ENCODE measurements at regions not wholly inside any gene's neighbourhood (a gene's known extent, or its start where the extent isn't known, plus 50 kb on each side); places are given as distances from the start of the nearest gene placed in this dataset.
A peak's percentile ranks its signal among the peaks of the same experiment; 100 is the strongest.
"Not testable (repeated sequence)": the region's sequence is repeated elsewhere in the genome, so short reads cannot be mapped to it uniquely, and the experiment has no call there.

DNA sequence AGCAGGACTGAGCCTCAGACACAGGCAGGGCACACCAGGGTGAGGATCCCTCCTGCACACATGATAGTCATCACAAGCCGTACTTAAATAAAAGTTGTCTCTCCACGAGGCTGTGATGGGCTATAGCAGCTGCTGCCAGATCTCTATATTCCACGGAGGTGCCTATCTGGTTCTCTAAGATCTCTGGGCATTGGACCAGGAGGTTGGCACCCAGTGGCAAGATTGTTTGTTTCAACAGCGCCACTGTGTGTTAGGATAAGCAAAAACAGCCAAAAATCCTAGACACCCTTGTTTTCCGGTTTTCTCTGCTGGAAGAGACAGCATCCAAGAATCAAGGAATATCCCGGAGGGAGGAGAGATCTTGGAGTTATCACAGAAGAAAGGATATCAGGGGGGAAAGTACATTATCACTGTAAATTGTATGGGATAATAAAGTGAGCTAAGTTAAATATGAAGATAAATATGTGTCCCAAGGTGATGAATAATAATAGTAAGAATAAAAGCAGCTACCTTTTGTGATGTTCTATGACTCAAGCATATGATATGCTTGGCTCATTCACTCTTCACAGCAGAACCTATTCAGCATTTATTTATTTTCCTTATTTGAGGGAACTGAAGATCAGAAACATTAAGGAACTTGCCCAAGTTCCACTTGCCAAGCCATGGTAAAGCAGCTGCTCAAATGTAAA, 90.6 kb upstream of the AKAP13 start:
- H3K9me3 Mint-ChIP-seq = no peaks in the 10 kb centered on the region
- ATAC-seq = peak in 1 of 2 donors; percentile 38
- peak in 1 of 2 donors; percentile 26 for DNase-seq (ENCODE audit: low spot score in 2 of 2)

DNA sequence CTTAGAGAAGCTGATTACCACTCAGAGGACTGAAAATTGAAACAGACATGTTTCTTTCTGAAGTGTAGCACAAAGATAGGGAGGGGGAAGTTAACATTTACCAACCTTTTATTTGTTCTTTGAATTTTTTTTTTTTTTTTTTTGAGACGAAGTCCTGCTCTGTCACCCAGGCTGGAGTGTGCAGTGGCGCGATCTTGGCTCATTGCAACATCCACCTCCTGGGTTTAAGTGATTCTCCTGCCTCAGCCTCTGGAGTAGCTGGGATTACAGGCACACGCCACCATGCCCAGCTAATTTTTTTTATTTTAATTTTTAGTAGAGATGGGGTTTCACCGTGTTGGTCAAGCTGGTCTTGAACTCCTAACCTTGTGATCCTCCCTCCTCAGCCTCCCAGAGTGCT, 87.8 kb upstream of the AKAP13 start:
- not testable (repeated sequence) for H3K36me3 Mint-ChIP-seq; ATAC-seq; DNase-seq (ENCODE audit: low spot score in 2 of 2); H3K9me3 Mint-ChIP-seq; H3K27ac Mint-ChIP-seq

More for the DNA sequence above, 90.6 kb upstream of the AKAP13 start:
- no peaks in the 10 kb centered on the region for H3K36me3 Mint-ChIP-seq
- H3K27ac Mint-ChIP-seq = no peak overlapping the region

DNA sequence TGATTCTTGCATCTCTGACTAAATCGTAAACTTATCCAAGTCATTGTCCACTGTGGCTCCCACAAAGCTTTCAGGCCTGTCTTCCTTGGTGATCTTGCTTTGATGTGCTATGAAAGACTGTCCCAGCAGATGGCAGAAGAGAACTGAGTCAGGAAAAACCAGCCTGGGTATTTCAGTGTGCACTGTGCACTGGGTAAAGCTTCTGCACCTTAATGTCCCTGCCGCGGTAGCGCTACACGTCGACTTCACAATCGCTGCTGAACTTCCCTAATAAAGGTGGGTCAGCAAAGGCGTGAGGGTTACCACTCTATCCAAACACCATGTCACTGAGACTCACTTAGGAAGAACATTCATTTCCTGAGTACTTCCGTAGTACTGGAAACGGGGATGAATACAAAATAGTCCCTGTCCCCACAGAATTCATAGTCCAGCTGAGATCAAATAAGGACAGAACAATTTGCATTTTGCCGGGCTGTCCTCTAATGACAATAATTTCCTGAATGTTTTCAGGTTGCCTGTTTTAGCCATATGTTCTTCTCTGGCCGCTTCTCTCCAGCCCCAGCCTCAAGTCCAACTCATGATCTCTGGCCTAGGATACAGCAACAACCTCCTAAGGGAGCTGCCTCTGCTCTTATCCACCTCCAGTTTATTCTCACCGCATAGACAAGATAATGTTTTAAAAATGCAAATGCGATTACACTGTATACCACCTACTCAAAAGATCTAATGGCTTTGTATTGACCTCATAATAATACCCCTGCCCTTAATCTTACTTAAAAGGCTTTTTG, 83.6 kb upstream of the AKAP13 start:
- peak; percentile 96 to 97 for ATAC-seq
- no peaks in the 10 kb centered on the region for H3K9me3 Mint-ChIP-seq
- H3K36me3 Mint-ChIP-seq = no peaks in the 10 kb centered on the region
- no peak overlapping the region for H3K27ac Mint-ChIP-seq
- peak; percentile 59 to 74 for DNase-seq (ENCODE audit: low spot score in 2 of 2)

DNA sequence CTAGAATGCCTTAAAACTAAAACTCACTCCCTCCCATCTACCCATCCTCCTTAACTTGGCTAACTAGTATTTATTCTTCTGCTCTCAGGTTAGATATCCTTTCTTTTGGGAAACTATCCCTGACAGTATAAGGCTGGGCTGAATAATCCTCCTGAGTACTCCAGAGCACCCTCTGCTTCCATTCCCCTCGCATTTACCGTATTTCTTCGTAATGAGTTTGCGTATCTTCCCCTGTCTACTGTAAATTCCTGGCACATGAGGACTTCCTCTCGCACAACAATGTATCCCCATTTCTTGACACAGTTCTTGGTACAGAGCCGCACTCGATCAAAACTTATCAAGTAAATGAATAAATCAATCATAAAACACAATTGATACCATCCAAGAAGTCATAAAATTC, 82.9 kb upstream of the AKAP13 start:
- ATAC-seq (no peak), DNase-seq (ENCODE audit: low spot score in 2 of 2) (no peak)
- no peaks in the 10 kb centered on the region for H3K36me3 Mint-ChIP-seq
- H3K9me3 Mint-ChIP-seq = no peaks in the 10 kb centered on the region
- no peak overlapping the region for H3K27ac Mint-ChIP-seq

DNA sequence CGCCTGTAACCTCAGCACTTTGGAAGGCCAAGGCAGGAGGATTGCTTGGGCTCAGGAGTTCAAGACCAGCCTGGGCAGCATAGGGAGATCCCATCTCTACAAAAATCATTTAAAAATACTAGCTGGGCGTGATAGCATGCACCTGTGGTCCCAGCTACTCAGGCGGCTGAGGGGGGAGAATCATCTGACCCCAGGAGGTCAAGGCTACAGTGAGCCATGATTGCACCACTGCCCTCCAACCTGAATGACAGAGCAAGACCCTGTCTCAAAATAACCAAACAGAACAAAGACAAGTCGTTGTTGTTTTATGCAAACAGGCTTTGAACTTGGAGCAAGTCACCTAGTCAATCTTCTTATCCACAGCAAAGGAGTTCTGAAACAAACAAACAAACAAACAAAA, 82.0 kb upstream of the AKAP13 start:
- no peak overlapping the region for H3K27ac Mint-ChIP-seq
- ATAC-seq (no peak), DNase-seq (ENCODE audit: low spot score in 2 of 2) (no peak)
- H3K9me3 Mint-ChIP-seq = no peaks in the 10 kb centered on the region
- no peaks in the 10 kb centered on the region for H3K36me3 Mint-ChIP-seq

DNA sequence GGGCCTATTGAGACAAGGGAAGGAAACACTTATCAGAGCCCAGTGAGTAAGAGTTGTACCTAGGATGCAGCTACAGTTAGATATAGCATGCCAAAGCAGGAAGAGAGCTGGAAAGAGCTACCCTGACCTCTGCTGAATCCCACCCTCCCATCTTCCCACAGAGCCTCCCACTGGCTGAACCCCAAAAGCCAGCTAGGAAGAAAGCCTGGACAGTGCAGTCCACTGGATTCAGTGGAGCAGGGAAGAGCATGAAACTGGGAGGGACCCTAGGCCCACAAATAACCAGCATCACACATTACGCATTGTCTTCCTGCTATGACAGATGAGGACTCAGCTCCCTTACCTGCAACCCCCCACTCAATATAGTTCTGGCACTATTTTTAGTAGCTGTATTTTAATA, 81.5 kb upstream of the AKAP13 start:
- Mint-ChIP-seq H3K36me3 (no peaks in the 10 kb centered on the region), H3K9me3 (no peaks in the 10 kb centered on the region), H3K27ac (no peak overlapping the region)
- DNase-seq (ENCODE audit: low spot score in 2 of 2) (no peak), ATAC-seq (no peak)

- Mint-ChIP-seq H3K9me3 (no peaks in the 10 kb centered on the region), H3K27ac (no peak overlapping the region), H3K36me3 (no peaks in the 10 kb centered on the region)
- ATAC-seq = no peak
- no peak for DNase-seq (ENCODE audit: low spot score in 2 of 2)
These were observed 78.1 kb upstream of the AKAP13 start for GRCh38 chr15:85302271-85302670.

DNA sequence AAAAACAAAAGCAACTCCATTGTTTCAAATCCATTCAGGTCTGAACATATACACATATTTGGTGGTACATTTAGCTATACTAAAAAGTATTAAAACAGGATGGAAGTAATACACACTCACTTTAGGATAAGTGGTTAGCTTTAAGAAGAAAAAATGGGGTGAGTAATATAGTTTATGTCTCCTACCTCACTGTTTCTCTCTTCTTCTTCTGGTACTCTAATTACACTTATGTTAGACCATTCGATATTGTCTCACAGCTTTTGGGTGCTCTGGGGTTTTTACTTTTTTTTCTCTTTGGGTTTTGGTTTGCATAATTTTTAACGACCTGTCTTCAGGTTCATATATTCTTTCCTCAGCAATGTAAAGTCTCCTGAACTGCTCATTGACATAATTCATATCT, 75.4 kb upstream of the AKAP13 start:
- H3K9me3 Mint-ChIP-seq = no peaks in the 10 kb centered on the region
- DNase-seq (ENCODE audit: low spot score in 2 of 2) (no peak), ATAC-seq (peak; percentile 53 to 55)
- no peak overlapping the region for H3K27ac Mint-ChIP-seq
- H3K36me3 Mint-ChIP-seq = no peaks in the 10 kb centered on the region

DNA sequence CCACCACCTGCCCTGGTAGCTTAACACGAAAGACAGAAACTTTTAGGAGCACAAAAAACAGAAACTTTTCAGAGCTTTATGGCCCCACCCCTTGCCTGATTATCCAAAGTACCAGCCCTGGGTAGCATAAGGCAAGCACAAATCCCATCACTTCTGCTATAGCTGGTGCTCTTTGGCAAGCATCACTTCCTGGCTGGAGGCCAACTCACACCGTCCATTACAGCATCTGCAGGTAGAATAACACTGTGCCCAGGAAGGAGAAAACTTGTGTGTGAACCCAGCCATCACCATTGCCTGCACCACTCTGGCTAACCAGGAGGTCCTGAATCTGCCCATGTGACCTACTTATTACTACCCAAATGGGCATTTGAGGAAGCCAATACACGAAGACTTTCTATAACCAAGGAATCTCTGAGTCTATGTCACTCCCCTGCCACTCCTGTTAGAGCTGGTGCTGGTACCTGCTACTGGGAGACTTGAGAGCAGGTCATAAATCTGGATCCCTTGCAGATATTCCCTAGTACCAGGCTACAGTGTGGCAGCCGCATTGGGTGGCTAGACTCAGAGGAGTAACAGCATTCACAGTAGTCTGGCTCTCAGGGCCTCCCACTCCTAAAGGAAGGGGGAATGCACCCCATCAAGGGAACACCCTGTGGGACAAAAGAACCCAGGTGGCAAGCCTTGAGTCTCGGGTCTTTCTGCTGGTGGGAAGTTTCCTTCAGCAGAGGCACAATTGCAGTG, 73.3 kb upstream of the AKAP13 start:
- H3K9me3 Mint-ChIP-seq = no peaks in the 10 kb centered on the region
- H3K36me3 Mint-ChIP-seq = no peaks in the 10 kb centered on the region
- ATAC-seq (no peak), DNase-seq (ENCODE audit: low spot score in 2 of 2) (no peak)
- no peak overlapping the region for H3K27ac Mint-ChIP-seq

DNA sequence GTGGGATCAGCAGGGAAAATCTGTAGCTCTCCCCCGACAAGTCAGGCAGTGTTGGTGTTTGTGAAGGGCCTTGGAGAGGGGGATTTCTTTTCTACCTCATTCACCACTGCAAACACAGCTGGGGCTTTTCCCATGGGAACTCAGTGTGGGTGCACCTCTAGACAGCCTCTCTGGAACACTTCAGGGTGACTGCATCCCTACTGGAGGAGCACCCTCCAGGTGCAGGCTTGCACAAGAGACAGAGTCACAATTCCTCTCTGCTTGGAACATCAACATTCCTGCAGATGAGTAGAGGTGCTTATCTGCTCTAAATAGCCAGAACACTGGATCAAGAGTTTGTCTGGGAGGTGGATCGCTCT, 72.7 kb upstream of the AKAP13 start:
- no peak overlapping the region for H3K27ac Mint-ChIP-seq
- no peak for DNase-seq (ENCODE audit: low spot score in 2 of 2)
- no peaks in the 10 kb centered on the region for H3K9me3 Mint-ChIP-seq
- no peaks in the 10 kb centered on the region for H3K36me3 Mint-ChIP-seq
- ATAC-seq = no peak

DNA sequence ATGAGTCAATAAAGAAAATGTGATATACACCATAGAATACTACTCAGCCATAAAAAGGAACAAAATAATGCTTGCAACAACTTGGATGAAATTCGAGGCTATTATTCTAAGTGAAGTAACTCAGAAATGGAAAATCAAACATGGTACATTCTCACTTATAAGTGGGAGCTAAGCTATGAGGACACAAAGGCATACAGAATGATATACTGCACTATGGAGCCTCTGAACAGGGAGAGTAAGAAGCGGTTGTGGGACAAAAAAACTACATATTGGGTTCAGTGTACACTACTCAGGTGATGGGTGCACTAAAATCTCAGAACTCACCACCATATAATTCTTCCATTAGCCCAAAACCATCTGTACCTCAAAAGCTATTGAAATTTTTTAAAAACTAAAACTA, 68.8 kb upstream of the AKAP13 start:
- ATAC-seq = no peak
- H3K9me3 Mint-ChIP-seq = peaks cover 0 to 10% of the 10 kb centered on the region in 2 donors
- DNase-seq (ENCODE audit: low spot score in 2 of 2) = no peak
- H3K36me3 Mint-ChIP-seq = peaks cover 4 to 12% of the 10 kb centered on the region in 2 donors
- H3K27ac Mint-ChIP-seq = no peak overlapping the region

GRCh38 chr15:85312486-85312885, 67.9 kb upstream of the AKAP13 start:
- DNase-seq (ENCODE audit: low spot score in 2 of 2) (no peak), ATAC-seq (peak; percentile 34 to 39)
- H3K9me3 Mint-ChIP-seq = peaks cover 0 to 10% of the 10 kb centered on the region in 2 donors
- no peak overlapping the region for H3K27ac Mint-ChIP-seq
- H3K36me3 Mint-ChIP-seq = peaks cover 4 to 12% of the 10 kb centered on the region in 2 donors

DNA sequence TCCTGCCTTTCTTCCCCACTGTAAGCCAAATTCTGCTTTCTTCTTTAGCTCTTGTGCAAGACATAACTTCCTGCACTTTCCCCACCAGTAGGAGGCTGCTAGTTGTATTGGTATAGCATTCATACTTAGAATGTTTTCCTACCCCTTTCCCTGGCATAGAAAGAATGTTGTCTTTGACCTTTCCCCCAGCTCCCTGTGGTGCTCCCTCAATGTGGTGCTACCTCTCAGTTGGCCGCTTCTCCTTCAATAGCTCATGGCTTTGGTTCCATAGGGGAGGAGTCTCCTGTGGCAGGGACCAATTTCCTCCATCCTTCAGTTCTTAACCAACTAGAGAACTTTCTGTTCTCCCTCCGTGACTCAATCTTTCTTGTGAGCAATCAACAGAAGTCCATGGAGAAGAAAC, 67.5 kb upstream of the AKAP13 start:
- no peak for ATAC-seq
- H3K9me3 Mint-ChIP-seq = peaks cover 0 to 10% of the 10 kb centered on the region in 2 donors
- peaks cover 4 to 12% of the 10 kb centered on the region in 2 donors for H3K36me3 Mint-ChIP-seq
- DNase-seq (ENCODE audit: low spot score in 2 of 2) = no peak
- no peak overlapping the region for H3K27ac Mint-ChIP-seq

- no peak for ATAC-seq
- no peak for DNase-seq (ENCODE audit: low spot score in 2 of 2)
- Mint-ChIP-seq H3K9me3 (peaks cover 0 to 10% of the 10 kb centered on the region in 2 donors), H3K27ac (no peak overlapping the region), H3K36me3 (peaks cover 4 to 12% of the 10 kb centered on the region in 2 donors)
These were observed 67.1 kb upstream of the AKAP13 start for GRCh38 chr15:85313339-85313738.

DNA sequence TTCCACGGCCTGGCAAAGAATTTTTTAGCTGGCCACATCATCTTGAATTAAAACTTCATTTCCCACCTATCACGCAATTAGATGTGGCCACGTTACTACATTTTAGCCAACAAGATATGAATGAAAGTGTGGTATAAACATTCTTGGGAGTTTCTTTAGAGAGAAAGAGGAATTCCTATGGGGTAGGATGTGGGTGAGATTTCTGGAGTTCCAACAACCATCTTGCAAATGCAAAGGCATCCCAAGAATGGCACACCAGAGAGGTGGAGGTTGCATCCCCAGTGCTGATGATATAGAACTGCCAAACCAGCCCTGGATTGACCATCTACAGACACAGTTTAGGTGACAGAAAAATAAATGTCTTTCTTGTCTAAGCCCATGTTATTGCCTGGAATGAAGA, 66.3 kb upstream of the AKAP13 start:
- no peak for ATAC-seq
- Mint-ChIP-seq H3K36me3 (peaks cover 4 to 12% of the 10 kb centered on the region in 2 donors), H3K27ac (no peak overlapping the region), H3K9me3 (peaks cover 0 to 10% of the 10 kb centered on the region in 2 donors)
- DNase-seq (ENCODE audit: low spot score in 2 of 2) = no peak

DNA sequence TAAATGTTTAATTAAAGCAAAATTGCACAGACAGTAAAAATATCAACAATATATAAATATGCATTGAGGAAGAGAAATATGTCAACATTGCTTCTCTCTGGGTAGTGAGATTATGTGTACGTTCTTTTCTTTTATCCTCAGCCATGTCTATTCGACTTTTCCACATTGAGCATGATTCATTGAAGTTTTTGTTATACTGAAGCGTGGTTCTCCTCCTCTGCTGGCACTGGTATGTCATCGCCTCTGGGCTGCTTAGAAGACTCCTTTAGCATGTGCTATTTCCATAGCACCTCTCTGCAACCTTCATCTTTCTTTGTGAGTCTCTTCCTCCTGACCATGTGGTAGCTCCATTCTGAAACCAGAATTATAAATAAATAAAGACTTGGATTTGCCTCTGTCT, 65.8 kb upstream of the AKAP13 start:
- DNase-seq (ENCODE audit: low spot score in 2 of 2) = no peak
- H3K9me3 Mint-ChIP-seq = peaks cover 0 to 10% of the 10 kb centered on the region in 2 donors
- H3K27ac Mint-ChIP-seq = no peak overlapping the region
- peak in 1 of 2 donors; percentile 58 for ATAC-seq
- peaks cover 4 to 12% of the 10 kb centered on the region in 2 donors for H3K36me3 Mint-ChIP-seq

DNA sequence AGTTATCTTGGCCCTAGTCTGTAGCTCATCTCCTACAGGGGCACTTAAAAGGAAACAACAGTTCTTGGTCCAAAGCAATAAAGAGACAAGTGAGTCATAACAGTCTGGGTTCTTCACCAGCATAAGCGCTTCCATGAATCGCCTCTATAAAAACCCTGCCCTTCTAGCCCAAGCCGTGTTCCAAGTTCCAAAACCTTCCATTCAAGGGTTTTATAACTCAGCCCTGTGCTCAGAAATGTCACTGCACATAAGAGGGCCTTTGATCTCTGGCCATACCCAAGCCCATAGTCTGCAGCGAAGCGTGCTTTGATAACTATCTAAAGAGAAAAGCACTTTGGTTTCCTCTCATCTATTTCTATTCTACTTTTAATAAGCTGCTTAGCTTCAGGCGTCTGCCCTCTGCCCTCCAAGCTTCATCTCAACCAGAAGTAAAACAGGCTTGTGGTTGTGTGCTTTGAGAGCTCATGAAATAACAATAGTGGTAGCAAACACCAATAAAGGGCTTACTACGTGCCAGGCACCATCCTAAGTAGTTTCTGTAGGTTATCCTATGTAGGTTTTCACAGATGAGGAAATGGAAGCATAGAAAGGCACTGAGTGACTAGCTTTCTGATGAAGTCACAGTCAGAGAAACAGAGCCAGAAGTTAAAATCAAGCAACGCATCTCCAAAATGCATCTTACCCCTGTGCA, 64.0 kb upstream of the AKAP13 start:
- Mint-ChIP-seq H3K27ac (peak overlapping the region; percentile 53 to 87), H3K9me3 (peaks cover 0 to 16% of the 10 kb centered on the region in 2 donors), H3K36me3 (peaks cover 4 to 12% of the 10 kb centered on the region in 2 donors)
- peak; percentile 58 to 66 for ATAC-seq
- no peak for DNase-seq (ENCODE audit: low spot score in 2 of 2)
